Panc1 (cell line): ENCODE measurements at regions not wholly inside any gene's neighbourhood (a gene's known extent, or its start where the extent isn't known, plus 50 kb on each side); places are given as distances from the start of the nearest gene placed in this dataset.

Experiments used
- ATAC-seq: fragments of 200-7000 bp; cut with Tn5 transposase; 2 replicates; pipeline ENCODE4 v1.9.1; 2020; ENCODE audit warnings: mild to moderate bottlenecking, moderate library complexity
- BruUV-seq: library from RNA; stranded (reverse); fragments of 400-500 nt; replicated peaks from 2 replicates; lab custom pipeline; 2021; lab: Mats Ljungman, UMichigan
- CTCF ChIA-PET: fragments of 300-600 bp; sonication (Branson Sonifier 250); formaldehyde crosslinking; loops from one replicate; lab custom pipeline; 2022; ENCODE audit warnings: antibody characterized with exemption; lab: Charles Lee
- POLR2A ChIA-PET: fragments of 300-600 bp; sonication (Branson Sonifier 250); formaldehyde crosslinking; loops from one replicate; lab custom pipeline; 2022; ENCODE audit warnings: antibody characterized with exemption; lab: Charles Lee
- DNase-seq: peaks from one replicate; pipeline ENCODE4 v3.0.0-alpha.2; 2010; ENCODE audit warnings: low read depth, low spot score
- H3K27ac ChIP-seq: 2 replicates; pipeline ENCODE4 v1.5.1; 2011; ENCODE audit warnings: mild to moderate bottlenecking, low read length, inconsistent platforms
- H3K27me3 ChIP-seq: fragments of 200-500 bp; sonication (Bioruptor generic); 2 replicates; pipeline ENCODE4 v1.6.0; 2014; ENCODE audit warnings: low read length, inconsistent platforms; ENCODE audit not compliant: control insufficient read depth, insufficient read depth
- H3K36me3 ChIP-seq: fragments of 200-500 bp; sonication (Bioruptor generic); 2 replicates; pipeline ENCODE4 v1.5.1; 2014; ENCODE audit warnings: inconsistent platforms, mild to moderate bottlenecking, low read length, moderate library complexity; ENCODE audit not compliant: control insufficient read depth, insufficient read depth
- H3K4me1 ChIP-seq: 2 replicates; pipeline ENCODE4 v1.5.1; 2011; ENCODE audit warnings: inconsistent platforms, mild to moderate bottlenecking, low read length, moderate library complexity; ENCODE audit not compliant: control insufficient read depth, insufficient read depth
- H3K4me3 ChIP-seq, 2 experiments: 2 replicates each; pipeline ENCODE4 v1.5.1; 2011 to 2012; ENCODE audit warnings: low read depth in 2 of 2, low read length in 2 of 2, mild to moderate bottlenecking in 2 of 2, inconsistent platforms in 1 of 2, moderate library complexity in 1 of 2
- H3K9me3 ChIP-seq: fragments of 200-500 bp; sonication (Bioruptor generic); 2 replicates; pipeline ENCODE4 v1.5.1; 2014; ENCODE audit warnings: low read depth, mild to moderate bottlenecking, inconsistent platforms, low read length, moderate library complexity; ENCODE audit not compliant: control insufficient read depth, insufficient read depth
- CTCF ChIP-seq: fragments of 450-650 bp; IDR thresholded peaks from 2 replicates; pipeline ENCODE4 v1.5.1; 2017; ENCODE audit warnings: mild to moderate bottlenecking
- POLR2AphosphoS5 ChIP-seq: IDR thresholded peaks from 2 replicates; pipeline ENCODE4 v1.6.1; 2012; ENCODE audit warnings: mild to moderate bottlenecking, low read depth, low read length, moderate library complexity
- REST ChIP-seq, 2 experiments: IDR thresholded peaks; 2 replicates each; pipeline ENCODE4 v1.6.1; 2011 to 2012; ENCODE audit warnings: low read depth in 2 of 2, control low read depth in 1 of 2, low read length in 1 of 2, mild to moderate bottlenecking in 1 of 2, moderate library complexity in 1 of 2; ENCODE audit not compliant: insufficient read depth in 1 of 2
- SIN3A ChIP-seq: IDR thresholded peaks from 2 replicates; pipeline ENCODE4 v1.6.1; 2012; ENCODE audit warnings: low read depth, mild to moderate bottlenecking, low read length, moderate library complexity, borderline replicate concordance; ENCODE audit not compliant: insufficient read depth
- TCF7L2 ChIP-seq: IDR thresholded peaks from 2 replicates; pipeline ENCODE4 v1.6.1; 2011; ENCODE audit warnings: mild to moderate bottlenecking, low read depth, low read length, inconsistent platforms
- in situ Hi-C: cut with HindIII; loops from 2 replicates; pipeline ENCODE4 v1.10.0; 2016; ENCODE audit warnings: low sequenced_read_pairs, low pct_unique_long_range_greater_than_20kb
- intact Hi-C: fragments of 100-400 bp; cut with micrococcal nuclease; formaldehyde crosslinking; loops from one replicate; pipeline ENCODE4 v1.10.0; 2022; ENCODE audit not compliant: unreplicated experiment

GRCh38 chr22:22817468-22818201, 70.0 kb upstream of the IGLL5 start:
- Histone ChIP-seq H3K27ac (no peak overlapping the region), H3K36me3 (no peaks in the 10 kb centered on the region), H3K4me1 (no peaks in the 10 kb centered on the region), H3K9me3 (no peaks in the 10 kb centered on the region), H3K4me3 (no peak overlapping the region), H3K27me3 (no peaks in the 10 kb centered on the region)
- POLR2A ChIA-PET = no interaction called here
- no peak for DNase-seq
- BruUV-seq = no TSS peak
- intact Hi-C loops (no loop called here), in situ Hi-C loops (no loop called here)
- TF ChIP-seq POLR2AphosphoS5 = no peak
- no peak for TF ChIP-seq SIN3A
- TF ChIP-seq TCF7L2 = no peak
- TF ChIP-seq REST (IDR thresholded peaks at IDR 0.05; ENCODE audit: insufficient read depth in 1 of 2, low read depth in 2 of 2, low read length in 1 of 2) = no peak
- no peak for TF ChIP-seq CTCF
- no peak for ATAC-seq
- CTCF ChIA-PET = no interaction called here

- no TSS peak for BruUV-seq
- ChIA-PET CTCF (no interaction called here), POLR2A (no interaction called here)
- Histone ChIP-seq H3K36me3 (no peaks in the 10 kb centered on the region), H3K4me1 (no peaks in the 10 kb centered on the region), H3K27me3 (no peaks in the 10 kb centered on the region), H3K27ac (no peak overlapping the region), H3K4me3 (no peak overlapping the region), H3K9me3 (no peaks in the 10 kb centered on the region)
- ATAC-seq (no peak), DNase-seq (no peak)
- intact Hi-C loops (no loop called here), in situ Hi-C loops (no loop called here)
- TF ChIP-seq TCF7L2 = no peak
- TF ChIP-seq POLR2AphosphoS5 = no peak
- no peak for TF ChIP-seq REST (IDR thresholded peaks at IDR 0.05; ENCODE audit: insufficient read depth in 1 of 2, low read depth in 2 of 2, low read length in 1 of 2)
- no peak for TF ChIP-seq CTCF
- TF ChIP-seq SIN3A = no peak
Measured at GRCh38 chr22:22818202-22818538, 69.4 kb upstream of the IGLL5 start.
